CD4-positive, CD25-positive, alpha-beta regulatory T cell (primary cell): ENCODE measurements at regions not wholly inside any gene's neighbourhood (a gene's known extent, or its start where the extent isn't known, plus 50 kb on each side); places are given as distances from the start of the nearest gene placed in this dataset.
A peak's percentile ranks its signal among the peaks of the same experiment; 100 is the strongest.

Experiments
- ATAC-seq, 2 donors: fragments of 150-1000 bp; cut with Tn5 transposase; one replicate each; pipeline ENCODE4 v1.10.0; 2021; ENCODE audit warnings: low read depth in 2 of 2, moderate number of reproducible peaks in 2 of 2, moderate library complexity in 1 of 2
- DNase-seq, 3 donors: peaks; one replicate each; pipeline versions ENCODE4 v3.0.0 to v3.0.0-alpha.2; 2012 to 2022; ENCODE audit warnings: mixed read lengths in 1 of 3
- H3K27ac ChIP-seq: one replicate; pipeline ENCODE4 v1.7.0; 2013; ENCODE audit warnings: mild to moderate bottlenecking, low read length; ENCODE audit not compliant: insufficient read depth, poor library complexity, severe bottlenecking
- H3K27me3 ChIP-seq: one replicate; pipeline ENCODE4 v1.7.0; 2013; ENCODE audit warnings: low read length; ENCODE audit not compliant: control insufficient read depth, insufficient read depth
- H3K36me3 ChIP-seq: one replicate; pipeline ENCODE4 v1.7.0; 2013; ENCODE audit warnings: mild to moderate bottlenecking, low read length, moderate library complexity; ENCODE audit not compliant: control insufficient read depth, insufficient read depth
- H3K4me1 ChIP-seq: 2 replicates; pipeline ENCODE4 v1.7.0; 2013; ENCODE audit warnings: mild to moderate bottlenecking, low read length; ENCODE audit not compliant: insufficient read depth, control insufficient read depth, poor library complexity, severe bottlenecking
- H3K4me3 ChIP-seq: one replicate; pipeline ENCODE4 v1.7.0; 2013; ENCODE audit warnings: low read depth, mild to moderate bottlenecking, low read length, moderate library complexity
- H3K9me3 ChIP-seq, 2 experiments: 1 replicate in 1 of 2; 2 replicates in 1 of 2; pipeline ENCODE4 v1.7.0; 2013; ENCODE audit warnings: low read length in 2 of 2, mild to moderate bottlenecking in 1 of 2, moderate library complexity in 1 of 2; ENCODE audit not compliant: control insufficient read depth in 2 of 2
- H3K27ac Mint-ChIP-seq, 3 donors: one replicate each; pipeline ENCODE4 v1.8.0; 2020 to 2022; ENCODE audit warnings: mild to moderate bottlenecking in 3 of 3, mixed read lengths in 3 of 3, moderate library complexity in 2 of 3
- H3K27me3 Mint-ChIP-seq: one replicate; pipeline ENCODE4 v1.8.0; 2022; ENCODE audit warnings: mild to moderate bottlenecking, mixed read lengths
- H3K36me3 Mint-ChIP-seq: one replicate; pipeline ENCODE4 v1.8.0; 2020; ENCODE audit warnings: mixed read lengths
- H3K4me1 Mint-ChIP-seq, 4 donors: one replicate each; pipeline ENCODE4 v1.8.0; 2020 to 2022; ENCODE audit warnings: mixed read lengths in 4 of 4, mild to moderate bottlenecking in 1 of 4
- H3K4me3 Mint-ChIP-seq, 4 donors: one replicate each; pipeline ENCODE4 v1.8.0; 2020 to 2022; ENCODE audit warnings: mild to moderate bottlenecking in 4 of 4, mixed read lengths in 4 of 4, moderate library complexity in 3 of 4
- H3K9me3 Mint-ChIP-seq, 7 donors: one replicate each; pipeline ENCODE4 v1.8.0; 2020 to 2022; ENCODE audit warnings: mixed read lengths in 7 of 7, mild to moderate bottlenecking in 3 of 7, moderate library complexity in 2 of 7

GRCh38 chr6:105509506-105510331, 106.8 kb upstream of the PREP start:
- peaks cover 0 to 5% (median 4%) of the 10 kb centered on the region in 4 donors for H3K4me1 Mint-ChIP-seq
- no peaks in the 10 kb centered on the region for H3K27me3 Mint-ChIP-seq
- DNase-seq = no peak
- peak overlapping the region in 1 of 3 donors; percentile 2 for H3K27ac Mint-ChIP-seq
- H3K4me3 ChIP-seq = no peak overlapping the region
- ATAC-seq = no peak
- H3K9me3 ChIP-seq = no peaks in the 10 kb centered on the region
- H3K36me3 Mint-ChIP-seq = no peaks in the 10 kb centered on the region
- H3K36me3 ChIP-seq = no peaks in the 10 kb centered on the region
- no peak overlapping the region for H3K27ac ChIP-seq
- no peak overlapping the region for H3K4me3 Mint-ChIP-seq
- peaks cover 2% of the 10 kb centered on the region for H3K27me3 ChIP-seq
- no peaks in the 10 kb centered on the region for H3K9me3 Mint-ChIP-seq
- no peaks in the 10 kb centered on the region for H3K4me1 ChIP-seq

DNA sequence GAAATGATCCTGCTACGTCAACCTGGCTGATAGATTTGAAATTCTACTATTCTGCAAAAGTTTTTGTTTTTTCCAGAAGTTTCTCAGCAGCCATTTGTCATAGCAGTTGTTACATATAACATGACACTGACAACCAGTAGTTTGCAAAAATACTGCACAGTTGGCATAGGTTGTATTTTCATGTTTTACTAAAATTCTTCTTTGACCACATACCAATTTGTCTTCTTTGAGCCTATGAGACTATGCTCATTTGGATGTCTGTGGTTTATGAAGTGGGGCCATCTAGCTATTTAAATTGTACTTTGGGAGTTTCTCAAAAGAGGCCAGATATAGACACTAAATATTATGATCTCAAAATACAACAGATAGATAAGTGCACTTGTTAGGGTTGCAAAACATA, 104.9 kb upstream of the PREP start:
- H3K27me3 Mint-ChIP-seq = no peaks in the 10 kb centered on the region
- H3K4me1 Mint-ChIP-seq = no peaks in the 10 kb centered on the region

GRCh38 chr6:105504706-105505105, 101.8 kb upstream of the PREP start:
- H3K9me3 ChIP-seq = no peaks in the 10 kb centered on the region
- no peak overlapping the region for H3K27ac ChIP-seq
- Mint-ChIP-seq H3K9me3 (no peaks in the 10 kb centered on the region), H3K27ac (no peak overlapping the region), H3K4me1 (no peaks in the 10 kb centered on the region), H3K36me3 (no peaks in the 10 kb centered on the region), H3K27me3 (no peaks in the 10 kb centered on the region), H3K4me3 (no peak overlapping the region)
- no peak overlapping the region for H3K4me3 ChIP-seq
- H3K4me1 ChIP-seq = no peaks in the 10 kb centered on the region
- DNase-seq (no peak), ATAC-seq (no peak)
- peaks cover 1% of the 10 kb centered on the region for H3K27me3 ChIP-seq
- no peaks in the 10 kb centered on the region for H3K36me3 ChIP-seq

More for the DNA sequence above, 104.9 kb upstream of the PREP start:
- Histone ChIP-seq H3K27me3 (peaks cover 2% of the 10 kb centered on the region), H3K9me3 (no peaks in the 10 kb centered on the region), H3K27ac (no peak overlapping the region), H3K4me3 (no peak overlapping the region), H3K4me1 (no peaks in the 10 kb centered on the region), H3K36me3 (no peaks in the 10 kb centered on the region)
- H3K36me3 Mint-ChIP-seq = no peaks in the 10 kb centered on the region
- no peak overlapping the region for H3K27ac Mint-ChIP-seq
- H3K4me3 Mint-ChIP-seq = no peak overlapping the region
- ATAC-seq (no peak), DNase-seq (no peak)
- no peaks in the 10 kb centered on the region for H3K9me3 Mint-ChIP-seq

DNA sequence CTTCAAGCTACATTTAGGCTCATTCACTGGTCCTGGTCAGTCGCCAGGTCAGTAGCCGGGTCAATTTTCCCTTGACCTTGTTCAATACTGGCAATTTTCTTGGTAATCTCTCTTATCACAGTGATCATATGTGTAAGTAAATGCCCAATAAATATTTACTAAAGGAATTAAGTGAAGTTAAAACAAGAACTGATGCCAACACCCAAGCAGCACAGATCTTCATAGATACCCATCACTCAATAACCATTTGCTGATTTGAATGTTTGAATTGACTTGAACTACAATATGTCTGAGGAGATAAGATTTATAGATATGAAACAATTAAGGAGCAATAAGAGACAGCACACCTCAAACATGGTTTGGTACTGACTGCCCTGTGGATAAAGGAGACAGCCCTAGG, 100.8 kb upstream of the PREP start:
- no peaks in the 10 kb centered on the region for H3K36me3 Mint-ChIP-seq
- H3K27me3 ChIP-seq = no peaks in the 10 kb centered on the region
- H3K4me1 Mint-ChIP-seq = no peaks in the 10 kb centered on the region
- H3K4me3 ChIP-seq = no peak overlapping the region
- no peaks in the 10 kb centered on the region for H3K9me3 Mint-ChIP-seq
- ATAC-seq (no peak), DNase-seq (no peak)
- no peak overlapping the region for H3K27ac ChIP-seq
- H3K4me3 Mint-ChIP-seq = no peak overlapping the region
- no peaks in the 10 kb centered on the region for H3K36me3 ChIP-seq
- no peaks in the 10 kb centered on the region for H3K9me3 ChIP-seq
- H3K27me3 Mint-ChIP-seq = no peaks in the 10 kb centered on the region
- H3K27ac Mint-ChIP-seq = no peak overlapping the region
- H3K4me1 ChIP-seq = no peaks in the 10 kb centered on the region

DNA sequence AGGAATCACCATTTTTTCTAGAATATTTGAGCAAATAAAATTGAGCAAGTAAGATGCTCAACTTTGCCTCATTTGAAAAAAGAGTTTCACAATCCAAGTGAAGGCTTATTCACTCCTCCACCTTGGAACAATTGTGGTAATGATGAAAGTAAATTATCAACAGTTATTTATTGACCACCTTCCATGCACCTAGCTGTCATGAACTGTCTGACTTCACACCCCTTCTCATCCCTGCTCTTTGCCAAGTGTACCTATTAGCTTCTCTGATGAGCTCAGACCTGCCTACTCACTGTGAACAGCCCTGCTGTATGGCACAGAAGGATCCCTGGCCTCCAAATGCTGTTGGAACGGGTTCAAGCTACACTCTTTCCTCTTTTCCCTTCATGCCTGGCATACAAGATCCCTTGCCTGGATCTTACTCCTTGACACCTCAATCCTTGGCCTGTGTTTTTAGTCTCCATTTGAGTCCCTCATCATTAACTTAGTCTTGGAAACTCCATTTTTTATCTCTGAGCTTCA, 99.0 kb upstream of the PREP start:
- H3K36me3 Mint-ChIP-seq = no peaks in the 10 kb centered on the region

GRCh38 chr6:105501246-105501645, 98.4 kb upstream of the PREP start:
- Mint-ChIP-seq H3K27ac (no peak overlapping the region), H3K4me3 (no peak overlapping the region), H3K27me3 (no peaks in the 10 kb centered on the region), H3K4me1 (no peaks in the 10 kb centered on the region), H3K9me3 (peaks cover 0 to 2% (median 0%) of the 10 kb centered on the region in 7 donors), H3K36me3 (no peaks in the 10 kb centered on the region)
- no peak for DNase-seq
- Histone ChIP-seq H3K4me1 (no peaks in the 10 kb centered on the region), H3K27me3 (no peaks in the 10 kb centered on the region), H3K9me3 (no peaks in the 10 kb centered on the region), H3K27ac (no peak overlapping the region), H3K4me3 (no peak overlapping the region), H3K36me3 (no peaks in the 10 kb centered on the region)
- ATAC-seq = no peak

More for the DNA sequence above, 99.0 kb upstream of the PREP start:
- Mint-ChIP-seq H3K9me3 (peaks cover 0 to 2% (median 0%) of the 10 kb centered on the region in 7 donors), H3K27ac (no peak overlapping the region), H3K4me1 (no peaks in the 10 kb centered on the region), H3K27me3 (no peaks in the 10 kb centered on the region), H3K4me3 (no peak overlapping the region)
- H3K4me3 ChIP-seq = no peak overlapping the region
- DNase-seq (no peak), ATAC-seq (no peak)
- H3K4me1 ChIP-seq = no peaks in the 10 kb centered on the region
- H3K27ac ChIP-seq = no peak overlapping the region
- no peaks in the 10 kb centered on the region for H3K36me3 ChIP-seq
- no peaks in the 10 kb centered on the region for H3K27me3 ChIP-seq
- no peaks in the 10 kb centered on the region for H3K9me3 ChIP-seq

GRCh38 chr6:105500693-105501092, 97.8 kb upstream of the PREP start:
- Mint-ChIP-seq H3K9me3 (peaks cover 0 to 2% (median 0%) of the 10 kb centered on the region in 7 donors), H3K27me3 (no peaks in the 10 kb centered on the region), H3K4me1 (no peaks in the 10 kb centered on the region), H3K36me3 (no peaks in the 10 kb centered on the region), H3K27ac (no peak overlapping the region), H3K4me3 (no peak overlapping the region)
- no peaks in the 10 kb centered on the region for H3K27me3 ChIP-seq
- DNase-seq (no peak), ATAC-seq (no peak)
- H3K9me3 ChIP-seq = no peaks in the 10 kb centered on the region
- no peak overlapping the region for H3K4me3 ChIP-seq
- H3K4me1 ChIP-seq = no peaks in the 10 kb centered on the region
- H3K36me3 ChIP-seq = no peaks in the 10 kb centered on the region
- no peak overlapping the region for H3K27ac ChIP-seq

GRCh38 chr6:105499931-105500330, 97.0 kb upstream of the PREP start:
- Mint-ChIP-seq H3K36me3 (no peaks in the 10 kb centered on the region), H3K27me3 (no peaks in the 10 kb centered on the region), H3K27ac (no peak overlapping the region), H3K4me1 (no peaks in the 10 kb centered on the region), H3K4me3 (no peak overlapping the region), H3K9me3 (peaks cover 0 to 2% (median 0%) of the 10 kb centered on the region in 7 donors)
- H3K27ac ChIP-seq = no peak overlapping the region
- no peak for DNase-seq
- H3K27me3 ChIP-seq = no peaks in the 10 kb centered on the region
- no peaks in the 10 kb centered on the region for H3K4me1 ChIP-seq
- no peak for ATAC-seq
- H3K4me3 ChIP-seq = no peak overlapping the region
- no peaks in the 10 kb centered on the region for H3K9me3 ChIP-seq
- H3K36me3 ChIP-seq = no peaks in the 10 kb centered on the region
